ENCODE measurements at regions not wholly inside any gene's neighbourhood (a gene's known extent, or its start where the extent isn't known, plus 50 kb on each side); places are given as distances from the start of the nearest gene placed in this dataset.

- DNase-seq (ENCODE audit: low spot score): no peak
Measured at GRCh38 chr3:106616556-106616955, 747.7 kb upstream of the CBLB start.

- DNase-seq (ENCODE audit: low spot score): no peak
Measured at GRCh38 chr3:106617276-106617675, 748.5 kb upstream of the CBLB start.

GRCh38 chr3:106620646-106621045 is 751.8 kb upstream of the CBLB start:
- DNase-seq (ENCODE audit: low spot score): no peak

GRCh38 chr3:106624154-106624553 is 753.1 kb upstream of the CCDC54 start:
- no peak for DNase-seq (ENCODE audit: low spot score)

- no peak for DNase-seq (ENCODE audit: low spot score)
Measured at GRCh38 chr3:106628407-106628806, 748.8 kb upstream of the CCDC54 start.

- DNase-seq (ENCODE audit: low spot score): no peak
Measured at GRCh38 chr3:106629215-106629832, 747.9 kb upstream of the CCDC54 start.

GRCh38 chr3:106631373-106632108 is 745.7 kb upstream of the CCDC54 start:
- no peak for DNase-seq (ENCODE audit: low spot score)

- DNase-seq (ENCODE audit: low spot score): no peak
Measured at GRCh38 chr3:106635271-106635670, 742.0 kb upstream of the CCDC54 start.

GRCh38 chr3:106635826-106636225 is 741.4 kb upstream of the CCDC54 start:
- DNase-seq (ENCODE audit: low spot score): no peak

GRCh38 chr3:106640353-106640752 is 736.9 kb upstream of the CCDC54 start:
- DNase-seq (ENCODE audit: low spot score): no peak

GRCh38 chr3:106642161-106642560 is 735.1 kb upstream of the CCDC54 start:
- DNase-seq (ENCODE audit: low spot score): no peak

- DNase-seq (ENCODE audit: low spot score): no peak
Measured at GRCh38 chr3:106643684-106644161, 733.5 kb upstream of the CCDC54 start.

- DNase-seq (ENCODE audit: low spot score): no peak
Measured at GRCh38 chr3:106673926-106674569, 703.2 kb upstream of the CCDC54 start.

- no peak for DNase-seq (ENCODE audit: low spot score)
Measured at GRCh38 chr3:106675451-106675850, 701.8 kb upstream of the CCDC54 start.

GRCh38 chr3:106678657-106679390 is 698.4 kb upstream of the CCDC54 start:
- no peak for DNase-seq (ENCODE audit: low spot score)

GRCh38 chr3:106683953-106684620 is 693.2 kb upstream of the CCDC54 start:
- DNase-seq (ENCODE audit: low spot score): no peak

GRCh38 chr3:106685745-106686144 is 691.5 kb upstream of the CCDC54 start:
- DNase-seq (ENCODE audit: low spot score): no peak

- no peak for DNase-seq (ENCODE audit: low spot score)
Measured at GRCh38 chr3:106687905-106688304, 689.3 kb upstream of the CCDC54 start.

- no peak for DNase-seq (ENCODE audit: low spot score)
Measured at GRCh38 chr3:106688464-106688863, 688.8 kb upstream of the CCDC54 start.

GRCh38 chr3:106691476-106691875 is 685.8 kb upstream of the CCDC54 start:
- no peak for DNase-seq (ENCODE audit: low spot score)

GRCh38 chr3:106692624-106693023 is 684.6 kb upstream of the CCDC54 start:
- no peak for DNase-seq (ENCODE audit: low spot score)

GRCh38 chr3:106699122-106699521 is 678.1 kb upstream of the CCDC54 start:
- peak; percentile 41 for DNase-seq (ENCODE audit: low spot score)

Data from ecto neural progenitor cell (in vitro differentiated cells).